ENCODE measurements at regions not wholly inside any gene's neighbourhood (a gene's known extent, or its start where the extent isn't known, plus 50 kb on each side); places are given as distances from the start of the nearest gene placed in this dataset.

DNA sequence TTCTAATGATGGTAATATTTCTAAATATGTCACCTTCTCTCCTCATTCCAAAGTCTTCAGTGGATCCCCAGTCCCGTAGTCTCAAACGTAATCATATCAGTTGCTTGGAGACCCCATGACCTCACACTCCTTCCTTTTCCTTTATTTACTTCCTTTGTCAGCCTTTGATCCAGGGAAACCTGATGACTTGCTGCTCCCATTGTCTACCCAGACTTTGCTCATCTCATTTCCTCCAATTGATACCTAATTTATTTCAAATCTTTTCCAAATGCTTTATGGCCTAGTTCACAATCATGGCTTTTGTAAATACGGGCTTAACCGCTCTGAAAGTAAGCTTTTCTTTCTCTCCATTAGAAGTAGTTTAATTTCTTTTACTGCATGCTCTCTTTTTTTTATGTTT, 402.4 kb upstream of the CYRIA start:
- Mint-ChIP-seq H3K4me3 (ENCODE audit: unreplicated experiment) (no peak overlapping the region), H3K27ac (ENCODE audit: unreplicated experiment) (no peak overlapping the region), H3K9me3 (ENCODE audit: unreplicated experiment) (peaks cover 23% of the 10 kb centered on the region), H3K4me1 (ENCODE audit: unreplicated experiment) (no peaks in the 10 kb centered on the region), H3K36me3 (ENCODE audit: unreplicated experiment) (no peaks in the 10 kb centered on the region), H3K27me3 (ENCODE audit: unreplicated experiment) (no peaks in the 10 kb centered on the region)
- no peak for DNase-seq (ENCODE audit: extremely low spot score, unreplicated experiment)
- TF ChIP-seq, protein P1, sequence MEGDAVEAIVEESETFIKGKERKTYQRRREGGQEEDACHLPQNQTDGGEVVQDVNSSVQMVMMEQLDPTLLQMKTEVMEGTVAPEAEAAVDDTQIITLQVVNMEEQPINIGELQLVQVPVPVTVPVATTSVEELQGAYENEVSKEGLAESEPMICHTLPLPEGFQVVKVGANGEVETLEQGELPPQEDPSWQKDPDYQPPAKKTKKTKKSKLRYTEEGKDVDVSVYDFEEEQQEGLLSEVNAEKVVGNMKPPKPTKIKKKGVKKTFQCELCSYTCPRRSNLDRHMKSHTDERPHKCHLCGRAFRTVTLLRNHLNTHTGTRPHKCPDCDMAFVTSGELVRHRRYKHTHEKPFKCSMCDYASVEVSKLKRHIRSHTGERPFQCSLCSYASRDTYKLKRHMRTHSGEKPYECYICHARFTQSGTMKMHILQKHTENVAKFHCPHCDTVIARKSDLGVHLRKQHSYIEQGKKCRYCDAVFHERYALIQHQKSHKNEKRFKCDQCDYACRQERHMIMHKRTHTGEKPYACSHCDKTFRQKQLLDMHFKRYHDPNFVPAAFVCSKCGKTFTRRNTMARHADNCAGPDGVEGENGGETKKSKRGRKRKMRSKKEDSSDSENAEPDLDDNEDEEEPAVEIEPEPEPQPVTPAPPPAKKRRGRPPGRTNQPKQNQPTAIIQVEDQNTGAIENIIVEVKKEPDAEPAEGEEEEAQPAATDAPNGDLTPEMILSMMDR (IDR thresholded peaks at IDR 0.05) = no peak

DNA sequence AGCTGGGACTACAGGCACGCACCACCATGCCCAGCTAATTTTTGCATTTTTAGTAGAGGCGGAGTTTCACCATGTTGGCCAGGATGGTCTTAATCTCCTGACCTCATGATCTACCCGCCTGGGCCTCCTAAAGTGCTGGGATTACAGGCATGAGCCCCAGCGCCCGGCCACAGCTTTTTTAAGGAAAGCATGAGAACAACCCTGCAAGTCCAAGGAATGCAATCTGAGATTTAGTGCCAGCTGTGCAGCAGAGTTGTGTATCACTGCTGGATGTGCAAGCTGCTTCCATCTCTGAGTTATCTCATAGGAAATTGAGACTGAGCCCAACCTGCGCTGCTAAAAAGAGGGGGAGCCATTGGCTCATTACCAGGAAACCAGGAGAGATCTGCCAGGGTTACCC, 399.9 kb upstream of the CYRIA start:
- Mint-ChIP-seq H3K9me3 (ENCODE audit: unreplicated experiment) (peaks cover 13% of the 10 kb centered on the region), H3K4me3 (ENCODE audit: unreplicated experiment) (no peak overlapping the region), H3K27me3 (ENCODE audit: unreplicated experiment) (no peaks in the 10 kb centered on the region), H3K36me3 (ENCODE audit: unreplicated experiment) (no peaks in the 10 kb centered on the region), H3K4me1 (ENCODE audit: unreplicated experiment) (no peaks in the 10 kb centered on the region), H3K27ac (ENCODE audit: unreplicated experiment) (no peak overlapping the region)
- TF ChIP-seq, protein P1 (IDR thresholded peaks at IDR 0.05) = no peak
- DNase-seq (ENCODE audit: extremely low spot score, unreplicated experiment) = no peak

DNA sequence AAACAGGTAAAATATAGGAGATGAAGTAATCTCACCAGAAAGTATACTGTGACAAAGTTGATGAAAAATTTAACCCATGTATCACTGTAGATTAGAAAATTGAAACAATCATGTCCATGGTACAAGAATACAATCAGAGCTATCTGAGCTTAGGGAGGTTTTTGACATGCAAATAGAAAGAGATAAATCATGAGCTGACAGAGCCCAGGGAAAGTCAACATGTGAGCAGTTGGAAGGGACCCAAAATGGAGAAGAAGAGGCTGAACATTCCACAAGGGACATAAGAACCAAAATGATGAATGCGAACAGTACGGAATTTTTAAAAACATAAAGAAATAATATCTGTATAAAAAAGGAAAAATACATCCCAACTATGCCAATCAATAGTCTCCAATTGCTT, 395.4 kb upstream of the CYRIA start:
- Mint-ChIP-seq H3K27me3 (ENCODE audit: unreplicated experiment) (no peaks in the 10 kb centered on the region), H3K27ac (ENCODE audit: unreplicated experiment) (no peak overlapping the region), H3K9me3 (ENCODE audit: unreplicated experiment) (peaks cover 6% of the 10 kb centered on the region), H3K36me3 (ENCODE audit: unreplicated experiment) (no peaks in the 10 kb centered on the region), H3K4me3 (ENCODE audit: unreplicated experiment) (no peak overlapping the region), H3K4me1 (ENCODE audit: unreplicated experiment) (no peaks in the 10 kb centered on the region)
- TF ChIP-seq, protein P1 (IDR thresholded peaks at IDR 0.05) = no peak
- DNase-seq (ENCODE audit: extremely low spot score, unreplicated experiment) = no peak

DNA sequence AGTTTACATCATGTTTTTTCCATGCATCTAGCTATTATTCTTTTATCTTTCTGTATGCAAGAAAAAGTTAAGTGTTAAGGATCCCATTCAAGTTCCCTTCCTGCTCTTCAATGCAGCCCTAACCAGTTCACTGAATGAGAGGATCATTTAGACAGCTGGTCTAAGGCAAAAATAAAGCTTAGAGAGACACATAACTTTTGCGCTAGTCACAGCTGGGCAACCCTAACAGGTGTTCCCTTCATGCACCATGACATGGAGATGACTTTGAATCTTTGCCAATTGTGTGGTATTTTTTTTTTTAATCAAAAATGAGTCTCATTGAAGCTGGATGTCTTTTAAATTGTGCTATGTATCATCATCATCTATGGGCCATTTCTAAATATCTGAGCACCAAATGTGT, 393.8 kb upstream of the CYRIA start:
- no peak for DNase-seq (ENCODE audit: extremely low spot score, unreplicated experiment)
- Mint-ChIP-seq H3K9me3 (ENCODE audit: unreplicated experiment) (peaks cover 6% of the 10 kb centered on the region), H3K27ac (ENCODE audit: unreplicated experiment) (no peak overlapping the region), H3K4me1 (ENCODE audit: unreplicated experiment) (no peaks in the 10 kb centered on the region), H3K4me3 (ENCODE audit: unreplicated experiment) (no peak overlapping the region), H3K27me3 (ENCODE audit: unreplicated experiment) (no peaks in the 10 kb centered on the region), H3K36me3 (ENCODE audit: unreplicated experiment) (no peaks in the 10 kb centered on the region)
- TF ChIP-seq, protein P1 (IDR thresholded peaks at IDR 0.05) = no peak

DNA sequence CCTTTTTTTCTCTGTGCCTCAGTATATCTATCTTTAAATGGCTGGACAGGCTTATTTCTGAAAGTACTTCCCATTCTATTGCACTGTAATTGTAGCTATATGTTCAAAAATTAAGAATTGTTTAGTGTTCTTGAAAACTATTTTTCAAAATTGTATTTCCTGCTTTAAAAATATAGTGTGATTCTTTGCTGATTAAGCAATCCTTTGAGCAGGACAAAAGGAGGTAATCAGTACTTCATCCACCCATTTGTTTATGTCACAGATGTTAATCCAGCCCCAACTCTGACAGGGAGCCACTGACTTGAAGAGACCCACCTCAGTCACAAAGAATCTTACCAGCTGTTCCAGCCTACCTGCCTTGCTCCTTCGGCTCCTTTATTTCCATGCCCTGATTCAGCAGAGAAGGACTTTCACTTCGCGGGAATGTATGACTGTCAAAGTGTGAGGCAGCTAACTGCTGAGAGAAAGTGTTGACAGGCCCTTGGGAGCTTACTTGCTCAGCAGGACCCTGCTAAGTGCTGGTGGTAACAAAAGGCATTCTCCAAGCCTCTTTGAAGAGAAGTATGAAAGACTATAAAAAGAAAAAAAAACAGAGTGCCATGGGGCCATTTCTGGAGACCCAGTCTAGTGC, 393.3 kb upstream of the CYRIA start:
- TF ChIP-seq, protein P1 (IDR thresholded peaks at IDR 0.05) = no peak
- no peak for DNase-seq (ENCODE audit: extremely low spot score, unreplicated experiment)
- Mint-ChIP-seq H3K27me3 (ENCODE audit: unreplicated experiment) (no peaks in the 10 kb centered on the region), H3K27ac (ENCODE audit: unreplicated experiment) (no peak overlapping the region), H3K4me3 (ENCODE audit: unreplicated experiment) (no peak overlapping the region), H3K36me3 (ENCODE audit: unreplicated experiment) (no peaks in the 10 kb centered on the region), H3K4me1 (ENCODE audit: unreplicated experiment) (no peaks in the 10 kb centered on the region), H3K9me3 (ENCODE audit: unreplicated experiment) (peaks cover 6% of the 10 kb centered on the region)

Measured in osteocyte (in vitro differentiated cells).